ENCODE measurements at regions not wholly inside any gene's neighbourhood (a gene's known extent, or its start where the extent isn't known, plus 50 kb on each side); places are given as distances from the start of the nearest gene placed in this dataset.

DNA sequence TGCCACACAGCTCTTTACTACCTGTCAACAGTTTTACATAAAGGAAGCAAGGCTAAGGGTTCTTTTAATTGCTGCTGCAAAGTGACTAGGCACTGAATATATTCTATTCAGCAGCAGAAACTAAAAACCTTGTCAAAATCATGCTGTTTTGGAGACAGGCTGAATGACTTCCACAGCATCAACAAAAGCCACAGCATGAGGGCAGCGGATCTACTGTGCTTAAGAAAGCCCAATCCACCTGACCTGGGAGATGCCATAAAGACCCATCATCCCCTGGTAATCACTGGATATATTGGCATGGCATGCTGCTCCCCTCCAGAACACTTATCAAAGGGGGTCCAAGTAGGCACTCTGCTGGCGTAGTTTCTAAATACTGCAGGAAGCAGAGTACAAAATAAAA is 715.1 kb upstream of the SLC8A1 start:
- no peak overlapping the region for H3K27ac ChIP-seq (ENCODE audit: low read depth, low read length, poor library complexity, severe bottlenecking)
- H3K4me1 ChIP-seq (ENCODE audit: insufficient read depth, low read length, poor library complexity, severe bottlenecking): no peaks in the 10 kb centered on the region
- no peak for DNase-seq (ENCODE audit: low spot score)
- BruUV-seq (replicated peaks): no TSS peak
- ChIA-PET POLR2A (ENCODE audit: low non-redundant PET) (no interaction called here), CTCF (no interaction called here)
- intact Hi-C loops (cut with micrococcal nuclease; ENCODE audit: unreplicated experiment): no loop called here
- no peaks in the 10 kb centered on the region for H3K9me3 ChIP-seq (ENCODE audit: low read depth, low read length, poor library complexity, severe bottlenecking)
- TF ChIP-seq, protein P1, sequence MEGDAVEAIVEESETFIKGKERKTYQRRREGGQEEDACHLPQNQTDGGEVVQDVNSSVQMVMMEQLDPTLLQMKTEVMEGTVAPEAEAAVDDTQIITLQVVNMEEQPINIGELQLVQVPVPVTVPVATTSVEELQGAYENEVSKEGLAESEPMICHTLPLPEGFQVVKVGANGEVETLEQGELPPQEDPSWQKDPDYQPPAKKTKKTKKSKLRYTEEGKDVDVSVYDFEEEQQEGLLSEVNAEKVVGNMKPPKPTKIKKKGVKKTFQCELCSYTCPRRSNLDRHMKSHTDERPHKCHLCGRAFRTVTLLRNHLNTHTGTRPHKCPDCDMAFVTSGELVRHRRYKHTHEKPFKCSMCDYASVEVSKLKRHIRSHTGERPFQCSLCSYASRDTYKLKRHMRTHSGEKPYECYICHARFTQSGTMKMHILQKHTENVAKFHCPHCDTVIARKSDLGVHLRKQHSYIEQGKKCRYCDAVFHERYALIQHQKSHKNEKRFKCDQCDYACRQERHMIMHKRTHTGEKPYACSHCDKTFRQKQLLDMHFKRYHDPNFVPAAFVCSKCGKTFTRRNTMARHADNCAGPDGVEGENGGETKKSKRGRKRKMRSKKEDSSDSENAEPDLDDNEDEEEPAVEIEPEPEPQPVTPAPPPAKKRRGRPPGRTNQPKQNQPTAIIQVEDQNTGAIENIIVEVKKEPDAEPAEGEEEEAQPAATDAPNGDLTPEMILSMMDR (conservative IDR thresholded peaks at IDR 0.05; ENCODE audit: low read depth, low read length): no peak
- no peak for TF ChIP-seq EZH2 (IDR thresholded peaks at IDR 0.05; ENCODE audit: borderline replicate concordance, low read depth, low read length, poor library complexity, severe bottlenecking)
- no peak overlapping the region for H3K4me3 ChIP-seq (ENCODE audit: low read depth, low read length, poor library complexity, severe bottlenecking)
- no peaks in the 10 kb centered on the region for H3K27me3 ChIP-seq (replicated peaks; ENCODE audit: insufficient read depth, low read depth, low read length, poor library complexity)
- H3K36me3 ChIP-seq (ENCODE audit: insufficient read depth, low read length, poor library complexity, severe bottlenecking): no peaks in the 10 kb centered on the region

DNA sequence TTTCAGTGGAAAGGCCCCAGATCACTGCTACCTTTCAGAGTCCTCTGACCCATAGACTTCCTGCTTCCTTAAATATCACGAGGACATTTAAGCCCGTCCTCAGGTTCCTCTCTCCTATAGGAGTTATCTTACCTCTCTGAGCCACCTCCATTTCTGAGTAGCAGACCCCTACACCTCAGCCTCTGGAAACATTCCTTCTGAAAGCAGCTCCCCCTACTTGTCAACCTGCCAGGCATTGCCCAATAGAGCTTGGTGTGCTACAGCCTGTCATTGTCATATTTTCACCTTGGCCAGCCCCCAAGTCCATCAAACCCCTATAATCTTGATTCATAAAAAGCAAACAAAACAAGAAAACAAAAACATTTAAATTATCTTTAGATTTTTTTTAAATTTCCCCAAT is 717.9 kb upstream of the SLC8A1 start:
- Histone ChIP-seq H3K4me3 (ENCODE audit: low read depth, low read length, poor library complexity, severe bottlenecking) (no peak overlapping the region), H3K27ac (ENCODE audit: low read depth, low read length, poor library complexity, severe bottlenecking) (no peak overlapping the region), H3K36me3 (ENCODE audit: insufficient read depth, low read length, poor library complexity, severe bottlenecking) (no peaks in the 10 kb centered on the region), H3K4me1 (ENCODE audit: insufficient read depth, low read length, poor library complexity, severe bottlenecking) (no peaks in the 10 kb centered on the region), H3K27me3 (replicated peaks; ENCODE audit: insufficient read depth, low read depth, low read length, poor library complexity) (no peaks in the 10 kb centered on the region), H3K9me3 (ENCODE audit: low read depth, low read length, poor library complexity, severe bottlenecking) (no peaks in the 10 kb centered on the region)
- TF ChIP-seq, protein P1 (conservative IDR thresholded peaks at IDR 0.05; ENCODE audit: low read depth, low read length): no peak
- no peak for TF ChIP-seq EZH2 (IDR thresholded peaks at IDR 0.05; ENCODE audit: borderline replicate concordance, low read depth, low read length, poor library complexity, severe bottlenecking)
- intact Hi-C loops (cut with micrococcal nuclease; ENCODE audit: unreplicated experiment): no loop called here
- ChIA-PET POLR2A (ENCODE audit: low non-redundant PET) (no interaction called here), CTCF (no interaction called here)
- DNase-seq (ENCODE audit: low spot score): no peak
- BruUV-seq (replicated peaks): no TSS peak

DNA sequence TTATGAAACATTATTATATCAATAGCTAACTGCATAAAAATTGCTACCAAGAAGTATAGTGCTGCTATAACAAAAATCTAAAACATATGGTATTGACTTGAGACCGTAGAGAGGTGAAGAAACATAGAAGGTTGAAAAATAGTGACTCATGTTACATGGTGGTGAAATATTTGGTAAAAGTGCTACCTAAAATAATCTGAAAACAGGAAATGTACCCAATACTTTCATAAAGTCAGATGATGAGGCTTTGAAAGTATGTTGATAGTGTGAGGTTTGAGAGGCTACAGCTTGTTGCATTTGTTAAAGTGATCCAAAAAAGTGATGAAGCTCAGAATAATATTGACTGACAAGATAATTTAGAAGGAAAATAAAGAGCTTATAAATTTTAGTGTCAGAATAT is 718.7 kb upstream of the SLC8A1 start:
- Histone ChIP-seq H3K36me3 (ENCODE audit: insufficient read depth, low read length, poor library complexity, severe bottlenecking) (no peaks in the 10 kb centered on the region), H3K9me3 (ENCODE audit: low read depth, low read length, poor library complexity, severe bottlenecking) (no peaks in the 10 kb centered on the region), H3K4me1 (ENCODE audit: insufficient read depth, low read length, poor library complexity, severe bottlenecking) (no peaks in the 10 kb centered on the region), H3K27me3 (replicated peaks; ENCODE audit: insufficient read depth, low read depth, low read length, poor library complexity) (no peaks in the 10 kb centered on the region), H3K27ac (ENCODE audit: low read depth, low read length, poor library complexity, severe bottlenecking) (no peak overlapping the region), H3K4me3 (ENCODE audit: low read depth, low read length, poor library complexity, severe bottlenecking) (no peak overlapping the region)
- BruUV-seq (replicated peaks): no TSS peak
- intact Hi-C loops (cut with micrococcal nuclease; ENCODE audit: unreplicated experiment): no loop called here
- no peak for DNase-seq (ENCODE audit: low spot score)
- TF ChIP-seq, protein P1 (conservative IDR thresholded peaks at IDR 0.05; ENCODE audit: low read depth, low read length): no peak
- TF ChIP-seq EZH2 (IDR thresholded peaks at IDR 0.05; ENCODE audit: borderline replicate concordance, low read depth, low read length, poor library complexity, severe bottlenecking): no peak
- CTCF ChIA-PET: no interaction called here
- POLR2A ChIA-PET (ENCODE audit: low non-redundant PET): interaction anchor here (0.7 kb wide), 1 partner anchor 298 kb away, joined by 4 read pairs; no protein-coding TSS in a partner anchor

All from A673 (cell line).